ENCODE measurements at regions not wholly inside any gene's neighbourhood (a gene's known extent, or its start where the extent isn't known, plus 50 kb on each side); places are given as distances from the start of the nearest gene placed in this dataset.

DNA sequence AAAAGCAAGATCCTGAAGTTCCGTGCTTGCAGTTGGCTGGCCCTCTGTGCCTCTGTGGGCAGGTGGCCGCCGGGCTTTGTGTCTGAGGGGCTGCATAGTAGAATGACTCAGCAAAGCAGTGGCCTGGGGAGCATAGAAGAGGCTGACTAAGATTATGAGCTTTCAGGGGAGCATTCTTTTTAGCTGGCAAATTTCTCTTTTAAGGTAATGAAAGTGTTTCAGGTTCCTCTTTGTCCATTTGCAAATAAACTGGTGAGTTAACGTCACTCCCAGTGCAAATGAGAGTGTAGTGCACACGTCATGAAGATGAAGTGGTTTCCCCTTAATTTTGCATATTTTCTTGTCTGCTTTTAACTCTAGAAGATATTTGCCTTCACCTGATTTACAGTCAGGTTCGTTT lies 98.6 kb downstream of the BCL2L11 start:
- no peak for DNase-seq (ENCODE audit: low spot score)

GRCh38 chr2:111219734-111220505 lies 99.2 kb downstream of the BCL2L11 start:
- DNase-seq (ENCODE audit: low spot score) = no peak

GRCh38 chr2:111220962-111221361 lies 100.2 kb downstream of the BCL2L11 start:
- no peak for DNase-seq (ENCODE audit: low spot score)

GRCh38 chr2:111221701-111222100 lies 101.0 kb downstream of the BCL2L11 start:
- DNase-seq (ENCODE audit: low spot score) = no peak

- DNase-seq (ENCODE audit: low spot score) = no peak
Observed at GRCh38 chr2:111222204-111222866, 101.6 kb downstream of the BCL2L11 start.

- no peak for DNase-seq (ENCODE audit: low spot score)
Observed at GRCh38 chr2:111225856-111226255, 105.1 kb downstream of the BCL2L11 start.

- DNase-seq (ENCODE audit: low spot score) = no peak
Observed at GRCh38 chr2:111226876-111227700, 106.4 kb downstream of the BCL2L11 start.

GRCh38 chr2:111227716-111228141 lies 107.0 kb downstream of the BCL2L11 start:
- no peak for DNase-seq (ENCODE audit: low spot score)

DNA sequence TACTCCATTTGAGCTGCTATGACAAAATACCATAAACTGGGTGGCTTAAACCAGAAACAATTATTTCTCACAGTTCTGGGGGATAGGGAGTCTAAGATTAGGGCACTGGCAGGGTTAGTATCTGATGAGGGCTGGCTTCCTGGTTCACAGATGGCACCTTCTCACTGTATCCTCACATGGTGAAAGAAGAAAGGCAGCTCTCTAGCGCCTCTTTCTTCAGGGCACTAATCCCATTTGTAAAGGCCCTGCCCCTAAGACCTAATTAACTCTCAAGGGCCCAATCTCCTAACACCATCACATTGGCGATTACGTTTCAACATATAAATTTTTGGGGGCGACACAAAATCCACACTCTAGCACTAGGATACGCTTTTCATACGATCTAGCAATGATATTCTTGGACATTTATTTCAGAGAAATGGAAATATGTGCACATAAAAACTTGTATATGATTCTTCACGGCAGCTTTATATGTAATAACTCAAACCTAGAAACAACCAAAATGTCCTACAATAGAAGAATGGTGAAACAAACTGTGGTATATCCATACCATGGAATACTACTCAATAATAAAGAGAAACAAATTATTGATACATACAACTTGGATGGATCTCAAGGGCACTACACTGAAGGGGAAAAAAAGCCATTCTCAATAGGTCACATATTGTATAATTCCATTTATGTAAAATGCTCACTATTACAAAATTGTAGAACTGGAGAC lies 111.0 kb downstream of the BCL2L11 start:
- no peak for DNase-seq (ENCODE audit: low spot score)

DNA sequence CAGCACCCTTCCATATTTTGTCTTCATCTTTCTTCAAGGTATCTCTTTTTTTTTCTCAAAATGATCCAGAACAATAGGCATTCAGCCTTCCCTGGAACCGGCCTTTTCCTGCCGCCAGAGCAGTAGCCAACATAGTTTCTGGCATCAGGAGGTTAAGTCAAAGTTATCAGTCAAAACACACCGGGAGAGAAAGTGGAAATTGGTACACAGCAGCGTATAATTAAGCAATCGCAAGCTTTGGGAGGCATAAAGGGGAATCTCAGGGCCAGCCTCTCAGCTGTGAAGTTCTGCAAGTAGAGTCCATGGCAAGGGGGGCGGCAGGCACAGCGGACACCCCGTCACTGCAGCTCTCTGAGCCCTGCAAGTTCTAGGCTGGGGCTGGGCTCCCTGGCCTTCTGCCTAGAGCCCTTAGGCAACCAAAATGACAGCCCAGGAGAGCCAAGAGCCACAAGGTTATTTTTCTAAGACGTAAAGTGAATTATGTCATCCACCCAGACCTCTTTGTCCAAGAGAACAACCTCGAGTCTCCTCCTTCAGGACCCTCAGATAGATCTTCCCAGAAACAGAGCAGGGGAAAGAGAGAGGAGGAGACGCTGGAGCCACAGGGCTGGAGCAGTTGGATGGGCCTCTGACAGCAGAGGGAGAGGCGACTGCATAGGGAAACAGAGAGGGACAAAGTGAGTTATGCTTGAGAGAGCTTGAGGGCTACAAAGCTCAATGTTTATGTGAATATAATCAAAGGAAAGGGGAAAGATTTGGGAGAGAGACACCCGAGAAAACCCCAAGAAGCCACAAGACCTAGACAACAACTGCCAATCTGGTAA lies 114.7 kb downstream of the BCL2L11 start:
- no peak for DNase-seq (ENCODE audit: low spot score)

DNA sequence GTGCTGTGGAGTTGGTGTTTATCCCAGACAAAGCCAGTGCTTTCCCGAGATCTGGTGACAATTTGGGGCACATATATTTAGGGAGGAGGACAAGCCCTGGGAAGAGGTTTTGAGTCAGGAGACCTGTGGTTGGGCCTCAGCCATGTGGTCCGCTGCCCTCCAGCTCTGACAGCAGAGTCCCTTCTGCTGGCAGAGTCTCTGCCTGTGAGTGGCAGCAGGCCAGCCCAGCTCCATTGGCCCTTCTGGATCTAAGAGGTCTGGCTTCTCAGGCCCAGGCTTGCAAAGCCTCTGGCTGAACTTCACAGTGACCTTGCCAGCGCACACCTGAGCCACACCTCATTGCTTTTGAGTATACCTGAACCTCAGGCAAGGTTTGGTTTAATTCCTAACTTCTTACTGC lies 115.3 kb downstream of the BCL2L11 start:
- DNase-seq (ENCODE audit: low spot score) = no peak

GRCh38 chr2:111238296-111238695 lies 117.6 kb downstream of the BCL2L11 start:
- no peak for DNase-seq (ENCODE audit: low spot score)

GRCh38 chr2:111239107-111239506 lies 118.4 kb downstream of the BCL2L11 start:
- no peak for DNase-seq (ENCODE audit: low spot score)

GRCh38 chr2:111239581-111240249 lies 119.0 kb downstream of the BCL2L11 start:
- no peak for DNase-seq (ENCODE audit: low spot score)

- DNase-seq (ENCODE audit: low spot score) = no peak
Observed at GRCh38 chr2:111243295-111243694, 122.6 kb downstream of the BCL2L11 start.

GRCh38 chr2:111244864-111245263 lies 124.2 kb downstream of the BCL2L11 start:
- DNase-seq (ENCODE audit: low spot score) = no peak

DNA sequence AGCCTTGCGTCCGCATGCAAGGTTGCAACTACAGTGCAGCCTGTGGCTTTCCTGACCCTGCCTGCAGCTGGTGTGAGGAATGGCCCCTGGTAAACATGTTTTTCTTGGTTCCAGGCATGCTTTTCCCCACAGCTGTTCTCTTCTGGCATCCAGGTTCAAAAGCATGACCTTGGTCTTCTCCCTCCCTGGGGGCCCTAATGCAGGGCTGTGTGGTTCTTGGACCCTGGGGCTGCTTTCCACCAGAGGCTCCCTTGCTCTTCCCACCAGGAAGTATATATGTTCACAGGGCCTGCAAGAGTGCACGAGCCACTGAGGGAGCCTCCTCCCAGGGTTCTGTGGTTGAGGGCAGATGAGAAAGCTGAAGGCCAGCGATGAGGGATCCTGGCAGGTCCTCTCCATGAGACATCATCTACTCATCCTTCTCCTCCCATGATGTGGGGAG lies 125.9 kb downstream of the BCL2L11 start:
- DNase-seq (ENCODE audit: low spot score) = no peak

GRCh38 chr2:111247491-111247890 lies 126.8 kb downstream of the BCL2L11 start:
- no peak for DNase-seq (ENCODE audit: low spot score)

GRCh38 chr2:111249806-111250205 lies 129.1 kb downstream of the BCL2L11 start:
- no peak for DNase-seq (ENCODE audit: low spot score)

GRCh38 chr2:111250448-111251030 lies 129.8 kb downstream of the BCL2L11 start:
- DNase-seq (ENCODE audit: low spot score) = no peak
